NCI-H1105 treated with DMSO at 0.1 percent for 48 hours (cell line): ENCODE measurements at regions not wholly inside any gene's neighbourhood (a gene's known extent, or its start where the extent isn't known, plus 50 kb on each side); places are given as distances from the start of the nearest gene placed in this dataset.

Experiments used
- DNase-seq: peaks from one replicate; lab custom pipeline; 2025; lab: John Stamatoyannopoulos, UW

GRCh38 chr3:190252080-190252479 lies 70.2 kb downstream of the CLDN1 start:
- DNase-seq: no peak

GRCh38 chr3:190249414-190249813 lies 72.8 kb downstream of the CLDN1 start:
- no peak for DNase-seq

- no peak for DNase-seq
Observed at GRCh38 chr3:190242147-190242546, 80.1 kb downstream of the CLDN1 start.

GRCh38 chr3:190239325-190239724 lies 82.9 kb downstream of the CLDN1 start:
- DNase-seq: no peak

- DNase-seq: no peak
Observed at GRCh38 chr3:190238871-190239270, 83.4 kb downstream of the CLDN1 start.

GRCh38 chr3:190234621-190235020 lies 87.6 kb downstream of the CLDN1 start:
- DNase-seq: no peak

- DNase-seq: no peak
Observed at GRCh38 chr3:190229632-190230424, 92.4 kb downstream of the CLDN1 start.

- DNase-seq: no peak
Observed at GRCh38 chr3:190227064-190227463, 95.2 kb downstream of the CLDN1 start.

GRCh38 chr3:190224863-190225692 lies 97.2 kb downstream of the CLDN1 start:
- DNase-seq: peak; percentile 66

GRCh38 chr3:190224456-190224855 lies 97.8 kb downstream of the CLDN1 start:
- DNase-seq: no peak

- DNase-seq: no peak
Observed at GRCh38 chr3:190222916-190223315, 99.3 kb downstream of the CLDN1 start.

GRCh38 chr3:190222360-190222759 lies 99.9 kb downstream of the CLDN1 start:
- DNase-seq: no peak

GRCh38 chr3:190220362-190220761 lies 99.7 kb upstream of the P3H2 start:
- no peak for DNase-seq

- DNase-seq: no peak
Observed at GRCh38 chr3:190217081-190217480, 96.4 kb upstream of the P3H2 start.

GRCh38 chr3:190213727-190214126 lies 93.0 kb upstream of the P3H2 start:
- no peak for DNase-seq

GRCh38 chr3:190210608-190211007 lies 89.9 kb upstream of the P3H2 start:
- no peak for DNase-seq

GRCh38 chr3:190209533-190209932 lies 88.8 kb upstream of the P3H2 start:
- no peak for DNase-seq

- DNase-seq: no peak
Observed at GRCh38 chr3:190208196-190208595, 87.5 kb upstream of the P3H2 start.

- DNase-seq: no peak
Observed at GRCh38 chr3:190205739-190206138, 85.0 kb upstream of the P3H2 start.

- DNase-seq: no peak
Observed at GRCh38 chr3:190204200-190204599, 83.5 kb upstream of the P3H2 start.

GRCh38 chr3:190197346-190197763 lies 76.7 kb upstream of the P3H2 start:
- DNase-seq: no peak

GRCh38 chr3:190194506-190194905 lies 73.8 kb upstream of the P3H2 start:
- DNase-seq: no peak

- DNase-seq: no peak
Observed at GRCh38 chr3:190193210-190193609, 72.5 kb upstream of the P3H2 start.
